ENCODE measurements at regions not wholly inside any gene's neighbourhood (a gene's known extent, or its start where the extent isn't known, plus 50 kb on each side); places are given as distances from the start of the nearest gene placed in this dataset.

DNA sequence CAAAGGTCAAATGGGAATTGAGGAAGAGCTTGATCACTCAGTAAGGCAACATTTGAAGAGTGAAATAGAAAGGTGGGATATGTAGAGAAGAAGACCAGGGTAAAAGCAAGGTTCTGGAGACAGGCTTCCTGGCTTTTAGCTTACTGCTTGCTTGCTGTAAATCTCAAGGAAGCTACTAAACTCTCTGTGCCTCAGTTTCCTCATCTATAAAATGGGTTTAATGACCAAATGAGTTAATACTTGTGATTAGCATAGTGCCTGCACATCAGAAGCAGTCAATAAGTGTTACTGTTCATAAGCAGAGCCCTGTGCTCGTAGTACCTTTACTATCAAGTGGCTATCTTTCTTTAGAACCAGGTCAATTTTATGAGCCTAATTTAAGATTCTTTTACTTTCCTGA is 222.2 kb upstream of the ITGA4 start:
- TF ChIP-seq POLR2AphosphoS5 (IDR thresholded peaks at IDR 0.05) = no peak
- TF ChIP-seq, protein P1, sequence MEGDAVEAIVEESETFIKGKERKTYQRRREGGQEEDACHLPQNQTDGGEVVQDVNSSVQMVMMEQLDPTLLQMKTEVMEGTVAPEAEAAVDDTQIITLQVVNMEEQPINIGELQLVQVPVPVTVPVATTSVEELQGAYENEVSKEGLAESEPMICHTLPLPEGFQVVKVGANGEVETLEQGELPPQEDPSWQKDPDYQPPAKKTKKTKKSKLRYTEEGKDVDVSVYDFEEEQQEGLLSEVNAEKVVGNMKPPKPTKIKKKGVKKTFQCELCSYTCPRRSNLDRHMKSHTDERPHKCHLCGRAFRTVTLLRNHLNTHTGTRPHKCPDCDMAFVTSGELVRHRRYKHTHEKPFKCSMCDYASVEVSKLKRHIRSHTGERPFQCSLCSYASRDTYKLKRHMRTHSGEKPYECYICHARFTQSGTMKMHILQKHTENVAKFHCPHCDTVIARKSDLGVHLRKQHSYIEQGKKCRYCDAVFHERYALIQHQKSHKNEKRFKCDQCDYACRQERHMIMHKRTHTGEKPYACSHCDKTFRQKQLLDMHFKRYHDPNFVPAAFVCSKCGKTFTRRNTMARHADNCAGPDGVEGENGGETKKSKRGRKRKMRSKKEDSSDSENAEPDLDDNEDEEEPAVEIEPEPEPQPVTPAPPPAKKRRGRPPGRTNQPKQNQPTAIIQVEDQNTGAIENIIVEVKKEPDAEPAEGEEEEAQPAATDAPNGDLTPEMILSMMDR (IDR thresholded peaks at IDR 0.05) = no peak
